ENCODE measurements at regions not wholly inside any gene's neighbourhood (a gene's known extent, or its start where the extent isn't known, plus 50 kb on each side); places are given as distances from the start of the nearest gene placed in this dataset.
"Not testable (repeated sequence)": the region's sequence is repeated elsewhere in the genome, so short reads cannot be mapped to it uniquely, and the experiment has no call there.

GRCh38 chr1:192892934-192893333 lies 84.1 kb downstream of the RGS2 start (continued):
- no peak for TF ChIP-seq REST (IDR thresholded peaks at IDR 0.05; ENCODE audit: low read depth, low read length)
- no peak for TF ChIP-seq FOSL2 (IDR thresholded peaks at IDR 0.05; ENCODE audit: borderline replicate concordance, low read depth)
- TF ChIP-seq GABPA (IDR thresholded peaks at IDR 0.05; ENCODE audit: low read depth) = no peak

GRCh38 chr1:192895487-192895886 lies 86.6 kb downstream of the RGS2 start:
- POLR2A ChIA-PET, H3K9ac ChIP-seq, H3K4me2 ChIP-seq: not testable (repeated sequence)

GRCh38 chr1:192896376-192896775 lies 87.5 kb downstream of the RGS2 start:
- H3K4me1 ChIP-seq (ENCODE audit: control insufficient read depth in 1 of 2, insufficient read depth in 2 of 2, low read depth in 1 of 2, low read length in 1 of 2) = no peaks in the 10 kb centered on the region; a peak in 1 of 4 replicates
- no peaks in the 10 kb centered on the region for H3K9me2 ChIP-seq
- H3K4me3 ChIP-seq (ENCODE audit: low read depth in 2 of 2, low read length in 1 of 2) = no peak overlapping the region
- no peak overlapping the region for H2AFZ ChIP-seq (ENCODE audit: low read depth)
- ChIA-PET POLR2A (no interaction called here), CTCF (no interaction called here)
- H3K27ac ChIP-seq (ENCODE audit: low read depth in 2 of 2, low read length in 1 of 2) = no peak overlapping the region
- no peaks in the 10 kb centered on the region for H3K36me3 ChIP-seq (replicated peaks in 1 of 2; ENCODE audit: control insufficient read depth in 1 of 2, insufficient read depth in 2 of 2, low read length in 1 of 2)
- TF ChIP-seq RAD21 (IDR thresholded peaks at IDR 0.05; ENCODE audit: low read length) = no peak
- TF ChIP-seq EZH2phosphoT487 (IDR thresholded peaks at IDR 0.05; ENCODE audit: borderline replicate concordance, low read depth) = no peak
- no peak for TF ChIP-seq YY1 (IDR thresholded peaks at IDR 0.05; ENCODE audit: low read depth)
- TF ChIP-seq JUND (IDR thresholded peaks at IDR 0.05) = no peak
- TF ChIP-seq REST (IDR thresholded peaks at IDR 0.05; ENCODE audit: low read depth, low read length) = no peak
- TF ChIP-seq NFIC (IDR thresholded peaks at IDR 0.05; ENCODE audit: borderline replicate concordance) = no peak
- TF ChIP-seq TCF12 (IDR thresholded peaks at IDR 0.05) = no peak
- TF ChIP-seq USF1 (IDR thresholded peaks at IDR 0.05; ENCODE audit: borderline replicate concordance, low read depth) = no peak
- no peak for TF ChIP-seq MAX (IDR thresholded peaks at IDR 0.05; ENCODE audit: low read depth)
- no peak for TF ChIP-seq GATA2 (CRISPR knock-in tag; IDR thresholded peaks at IDR 0.05)
- no peak for TF ChIP-seq MEF2A (IDR thresholded peaks at IDR 0.05; ENCODE audit: borderline replicate concordance, low read depth)
- no peak for TF ChIP-seq IRF3 (IDR thresholded peaks at IDR 0.05; ENCODE audit: low read depth, low read length)
- TF ChIP-seq TEAD4 (IDR thresholded peaks at IDR 0.05; ENCODE audit: borderline replicate concordance, insufficient read depth) = no peak
- no peak for TF ChIP-seq NRF1 (IDR thresholded peaks at IDR 0.05; ENCODE audit: low read depth, low read length)
- no peaks in the 10 kb centered on the region for H3K27me3 ChIP-seq (ENCODE audit: insufficient read depth)
- no peaks in the 10 kb centered on the region for H3K79me2 ChIP-seq (ENCODE audit: insufficient read depth)
- DNase-seq = no peak
- H4K20me1 ChIP-seq (ENCODE audit: insufficient read depth) = no peaks in the 10 kb centered on the region
- H3K9ac ChIP-seq = no peak overlapping the region
- H3F3A ChIP-seq (replicated peaks; ENCODE audit: insufficient read depth) = no peaks in the 10 kb centered on the region
- H3K9me3 ChIP-seq = no peaks in the 10 kb centered on the region
- no peak overlapping the region for H3K4me2 ChIP-seq

More at GRCh38 chr1:192895487-192895886, 86.6 kb downstream of the RGS2 start:
- H3K9me2 ChIP-seq; H2AFZ ChIP-seq (ENCODE audit: low read depth); H3K27ac ChIP-seq (ENCODE audit: low read depth in 2 of 2, low read length in 1 of 2); H3K9me3 ChIP-seq; H3K4me1 ChIP-seq (ENCODE audit: control insufficient read depth in 1 of 2, insufficient read depth in 2 of 2, low read depth in 1 of 2, low read length in 1 of 2); H3K4me3 ChIP-seq (ENCODE audit: low read depth in 2 of 2, low read length in 1 of 2); CTCF ChIA-PET; H3K27me3 ChIP-seq (ENCODE audit: insufficient read depth); H3K36me3 ChIP-seq (replicated peaks in 1 of 2; ENCODE audit: control insufficient read depth in 1 of 2, insufficient read depth in 2 of 2, low read length in 1 of 2); H3K79me2 ChIP-seq (ENCODE audit: insufficient read depth); H4K20me1 ChIP-seq (ENCODE audit: insufficient read depth); DNase-seq; H3F3A ChIP-seq (replicated peaks; ENCODE audit: insufficient read depth): not testable (repeated sequence)
- 83% methylated on average over 10 of the region's 10 CpGs for WGBS (ENCODE audit: low lambda C conversion rate)
